AG10803 (cell line): ENCODE measurements at regions not wholly inside any gene's neighbourhood (a gene's known extent, or its start where the extent isn't known, plus 50 kb on each side); places are given as distances from the start of the nearest gene placed in this dataset.

ENCODE experiments used
- DNase-seq: peaks from one replicate; pipeline ENCODE4 v3.0.0; 2010; ENCODE audit warnings: low read depth
- H3K4me3 ChIP-seq: 2 replicates; pipeline ENCODE4 v1.5.1; 2011; ENCODE audit warnings: mild to moderate bottlenecking, low read length, control low read depth
- TF ChIP-seq, protein P1 (sequence below): conservative IDR thresholded peaks from 2 replicates; pipeline ENCODE4 v1.5.1; 2011; ENCODE audit warnings: mild to moderate bottlenecking, low read length, control low read depth, inconsistent platforms

DNA sequence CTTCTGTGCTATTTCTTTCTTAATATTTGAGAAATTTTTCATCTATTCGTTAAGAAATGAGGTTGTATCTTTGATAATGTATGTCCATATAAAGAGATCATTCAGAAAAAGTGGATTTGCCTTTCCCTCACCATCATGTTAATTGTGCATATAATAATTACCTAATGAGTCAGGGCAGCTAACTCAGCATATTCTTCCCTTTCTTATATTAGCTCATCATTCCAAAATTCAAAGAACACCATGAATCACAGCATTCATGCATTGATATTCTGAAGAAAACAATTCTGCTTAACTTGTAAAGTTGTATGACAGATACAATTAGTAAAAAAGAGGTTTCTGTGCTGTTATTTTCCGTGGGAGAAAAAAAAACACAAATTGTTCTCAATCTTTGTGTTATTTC is 630.6 kb downstream of the TLE1 start:
- no peak overlapping the region for H3K4me3 ChIP-seq
- TF ChIP-seq, protein P1, sequence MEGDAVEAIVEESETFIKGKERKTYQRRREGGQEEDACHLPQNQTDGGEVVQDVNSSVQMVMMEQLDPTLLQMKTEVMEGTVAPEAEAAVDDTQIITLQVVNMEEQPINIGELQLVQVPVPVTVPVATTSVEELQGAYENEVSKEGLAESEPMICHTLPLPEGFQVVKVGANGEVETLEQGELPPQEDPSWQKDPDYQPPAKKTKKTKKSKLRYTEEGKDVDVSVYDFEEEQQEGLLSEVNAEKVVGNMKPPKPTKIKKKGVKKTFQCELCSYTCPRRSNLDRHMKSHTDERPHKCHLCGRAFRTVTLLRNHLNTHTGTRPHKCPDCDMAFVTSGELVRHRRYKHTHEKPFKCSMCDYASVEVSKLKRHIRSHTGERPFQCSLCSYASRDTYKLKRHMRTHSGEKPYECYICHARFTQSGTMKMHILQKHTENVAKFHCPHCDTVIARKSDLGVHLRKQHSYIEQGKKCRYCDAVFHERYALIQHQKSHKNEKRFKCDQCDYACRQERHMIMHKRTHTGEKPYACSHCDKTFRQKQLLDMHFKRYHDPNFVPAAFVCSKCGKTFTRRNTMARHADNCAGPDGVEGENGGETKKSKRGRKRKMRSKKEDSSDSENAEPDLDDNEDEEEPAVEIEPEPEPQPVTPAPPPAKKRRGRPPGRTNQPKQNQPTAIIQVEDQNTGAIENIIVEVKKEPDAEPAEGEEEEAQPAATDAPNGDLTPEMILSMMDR, result no peak
- DNase-seq, result no peak

DNA sequence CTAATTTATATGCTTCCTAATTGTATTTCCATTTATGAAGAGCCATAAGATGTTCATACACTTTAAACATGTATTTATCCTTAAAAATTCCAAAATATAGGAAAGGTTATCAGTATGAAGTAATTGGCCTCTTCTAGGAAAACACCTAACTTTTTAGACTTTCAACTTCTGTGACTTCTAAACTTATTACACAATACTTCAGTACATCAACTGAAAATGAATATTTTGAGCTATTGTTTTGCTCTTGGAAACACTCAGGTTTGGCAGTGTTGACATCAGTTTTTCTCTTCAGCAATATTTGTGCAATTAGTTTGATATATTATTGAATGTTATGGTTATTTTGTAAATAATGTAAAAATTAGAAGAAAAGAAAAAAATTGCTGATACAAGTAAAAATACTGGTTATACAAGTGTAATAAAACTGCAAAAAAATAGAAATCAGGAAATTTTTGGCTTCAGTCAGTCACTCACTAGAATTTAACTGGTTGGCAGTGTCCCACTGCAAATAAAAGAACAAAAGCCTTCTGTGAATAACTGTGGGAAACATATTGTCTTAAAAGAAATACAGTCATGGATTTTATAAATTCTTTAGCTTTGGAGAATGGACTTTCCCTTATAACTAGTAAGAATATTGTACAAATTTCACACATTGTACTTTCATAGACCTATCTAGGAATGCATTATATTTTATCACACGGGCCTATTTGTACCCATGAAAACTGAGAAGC is 635.9 kb downstream of the TLE1 start:
- no peak for DNase-seq
- H3K4me3 ChIP-seq, result no peak overlapping the region
- TF ChIP-seq, protein P1, result no peak

GRCh38 chr9:81052846-81053245 is 636.5 kb downstream of the TLE1 start:
- no peak overlapping the region for H3K4me3 ChIP-seq
- DNase-seq, result peak; percentile 1
- TF ChIP-seq, protein P1, result no peak

DNA sequence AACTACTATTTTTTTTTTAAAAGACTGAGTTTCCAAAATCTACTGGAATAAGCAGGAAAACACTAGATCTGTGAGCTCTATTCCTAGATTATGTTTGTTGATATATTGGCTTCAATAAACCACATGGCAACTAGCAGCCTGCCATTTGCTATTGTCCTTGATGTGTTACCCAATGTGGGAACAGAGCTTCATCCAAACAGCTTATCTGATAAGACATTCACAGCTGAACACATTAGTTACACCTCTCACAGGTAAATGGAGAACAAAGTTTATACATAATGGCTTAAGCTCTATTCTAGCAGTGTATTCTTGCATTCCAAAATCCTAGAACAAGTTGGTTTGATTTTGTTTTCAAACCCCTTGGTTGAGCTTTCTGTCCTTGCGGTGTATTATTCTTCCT is 642.1 kb downstream of the TLE1 start:
- no peak overlapping the region for H3K4me3 ChIP-seq
- no peak for DNase-seq
- TF ChIP-seq, protein P1, result no peak

GRCh38 chr9:81045658-81046057 is 643.7 kb downstream of the TLE1 start:
- no peak for DNase-seq
- H3K4me3 ChIP-seq, result no peak overlapping the region
- TF ChIP-seq, protein P1, result no peak

DNA sequence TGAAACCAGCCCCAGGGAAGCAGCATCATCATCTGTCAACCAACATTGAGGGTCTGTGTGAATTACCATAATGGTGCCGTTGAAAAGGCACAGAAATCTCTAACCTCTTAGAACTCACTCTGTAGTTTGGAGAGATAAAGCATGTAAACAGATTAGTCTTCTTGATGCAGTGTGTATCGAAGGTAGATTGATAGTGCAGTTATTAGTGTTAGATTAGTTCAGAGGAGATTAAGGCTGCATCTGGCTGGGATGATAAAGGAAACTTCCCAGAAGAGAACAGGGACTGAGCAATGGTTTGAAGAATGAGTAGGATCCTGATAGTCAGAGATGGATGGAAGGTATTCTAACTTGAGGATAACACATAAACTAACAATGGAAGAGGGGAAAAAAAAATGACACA is 651.5 kb downstream of the TLE1 start:
- H3K4me3 ChIP-seq, result no peak overlapping the region
- TF ChIP-seq, protein P1, result no peak
- DNase-seq, result no peak

GRCh38 chr9:81035601-81036000 is 653.7 kb downstream of the TLE1 start:
- TF ChIP-seq, protein P1, result no peak
- H3K4me3 ChIP-seq, result no peak overlapping the region
- DNase-seq, result no peak
